Activated CD4-positive, CD25-positive, alpha-beta regulatory T cell treated with anti-CD3 and anti-CD28 coated beads, Interleukin-2, amount 50 U/mL, for 24 hours (primary cell): ENCODE measurements at regions not wholly inside any gene's neighbourhood (a gene's known extent, or its start where the extent isn't known, plus 50 kb on each side); places are given as distances from the start of the nearest gene placed in this dataset.
A peak's percentile ranks its signal among the peaks of the same experiment; 100 is the strongest.

ENCODE experiments used
- ATAC-seq, 2 donors: fragments of 150-1000 bp; cut with Tn5 transposase; one replicate each; pipeline ENCODE4 v1.10.0; 2021; ENCODE audit warnings: mild to moderate bottlenecking in 1 of 2, moderate library complexity in 1 of 2

GRCh38 chr14:104444159-104445030 lies 135.2 kb upstream of the C14orf180 start:
- no peak for ATAC-seq

GRCh38 chr14:104445086-104445485 lies 134.5 kb upstream of the C14orf180 start:
- no peak for ATAC-seq

- ATAC-seq, result no peak
These were observed 133.7 kb upstream of the C14orf180 start for GRCh38 chr14:104445832-104446381.

GRCh38 chr14:104446611-104447010 lies 133.0 kb upstream of the C14orf180 start:
- ATAC-seq, result no peak

- ATAC-seq, result no peak
These were observed 131.8 kb upstream of the C14orf180 start for GRCh38 chr14:104447750-104448149.

- no peak for ATAC-seq
These were observed 131.2 kb upstream of the C14orf180 start for GRCh38 chr14:104448321-104448720.

- ATAC-seq, result no peak
These were observed 130.8 kb upstream of the C14orf180 start for GRCh38 chr14:104448721-104449120.

- no peak for ATAC-seq
These were observed 128.7 kb upstream of the C14orf180 start for GRCh38 chr14:104450811-104451401.

- ATAC-seq, result no peak
These were observed 128.1 kb upstream of the C14orf180 start for GRCh38 chr14:104451474-104451873.

GRCh38 chr14:104458845-104459244 lies 120.7 kb upstream of the C14orf180 start:
- no peak for ATAC-seq

GRCh38 chr14:104460791-104461651 lies 118.5 kb upstream of the C14orf180 start:
- no peak for ATAC-seq

- no peak for ATAC-seq
These were observed 117.7 kb upstream of the C14orf180 start for GRCh38 chr14:104461676-104462449.

- peak in 1 of 2 donors; percentile 43 for ATAC-seq
These were observed 116.6 kb upstream of the C14orf180 start for GRCh38 chr14:104462651-104463630.

- no peak for ATAC-seq
These were observed 114.7 kb upstream of the C14orf180 start for GRCh38 chr14:104464907-104465306.

GRCh38 chr14:104465482-104466390 lies 113.8 kb upstream of the C14orf180 start:
- ATAC-seq, result no peak

GRCh38 chr14:104467236-104467635 lies 112.3 kb upstream of the C14orf180 start:
- ATAC-seq, result no peak

GRCh38 chr14:104467641-104468040 lies 111.9 kb upstream of the C14orf180 start:
- ATAC-seq, result no peak

- no peak for ATAC-seq
These were observed 110.0 kb upstream of the C14orf180 start for GRCh38 chr14:104469591-104469990.

GRCh38 chr14:104470588-104470987 lies 109.0 kb upstream of the C14orf180 start:
- no peak for ATAC-seq

GRCh38 chr14:104471114-104471513 lies 108.5 kb upstream of the C14orf180 start:
- ATAC-seq, result no peak
